Karpas-422 (cell line): ENCODE measurements at regions not wholly inside any gene's neighbourhood (a gene's known extent, or its start where the extent isn't known, plus 50 kb on each side); places are given as distances from the start of the nearest gene placed in this dataset.

ENCODE experiments used
- DNase-seq: peaks from one replicate; pipeline ENCODE4 v3.0.0-alpha.2; 2015
- H2AFZ ChIP-seq: fragments of 200-600 bp; sonication (generic); 2 replicates; pipeline ENCODE4 v1.6.1; 2014; ENCODE audit warnings: antibody characterized with exemption, low read length, mixed read lengths
- H3K27ac ChIP-seq: fragments of 200-600 bp; sonication (generic); 2 replicates; pipeline ENCODE4 v1.5.1; 2014; ENCODE audit warnings: mild to moderate bottlenecking, low read length, moderate library complexity
- H3K27me3 ChIP-seq: fragments of 200-600 bp; sonication (generic); 2 replicates; pipeline ENCODE4 v1.6.1; 2014; ENCODE audit warnings: low read length, mixed read lengths
- H3K36me3 ChIP-seq: fragments of 200-600 bp; sonication (generic); 2 replicates; pipeline ENCODE4 v1.6.1; 2014; ENCODE audit warnings: low read length, mixed read lengths; ENCODE audit not compliant: insufficient read depth
- H3K4me1 ChIP-seq: fragments of 200-600 bp; sonication (generic); 2 replicates; pipeline ENCODE4 v1.6.1; 2014; ENCODE audit warnings: mild to moderate bottlenecking, low read length, mixed read lengths
- H3K4me2 ChIP-seq: fragments of 200-600 bp; sonication (generic); 2 replicates; pipeline ENCODE4 v1.6.1; 2014; ENCODE audit warnings: low read length, low read depth, mild to moderate bottlenecking; ENCODE audit not compliant: poor library complexity, severe bottlenecking
- H3K4me3 ChIP-seq: fragments of 200-600 bp; sonication (generic); 2 replicates; pipeline ENCODE4 v1.5.1; 2014; ENCODE audit warnings: mild to moderate bottlenecking, antibody characterized with exemption, low read length, mixed read lengths
- H3K79me2 ChIP-seq: fragments of 200-600 bp; sonication (generic); 2 replicates; pipeline ENCODE4 v1.6.1; 2014; ENCODE audit warnings: mild to moderate bottlenecking, low read length, mixed read lengths
- H3K9ac ChIP-seq: fragments of 200-600 bp; sonication (generic); 2 replicates; pipeline ENCODE4 v1.6.0; 2014; ENCODE audit warnings: low read length
- H3K9me2 ChIP-seq: fragments of 200-600 bp; sonication (generic), shearing (Covaris generic); replicated peaks from 2 replicates; pipeline ENCODE4 v1.6.0; 2014; ENCODE audit warnings: mild to moderate bottlenecking, low read length, moderate library complexity; ENCODE audit not compliant: insufficient read depth
- H3K9me3 ChIP-seq: fragments of 300-700, 200-600 bp; sonication (generic); 2 replicates; pipeline ENCODE4 v1.6.1; 2014; ENCODE audit warnings: low read length, mixed read lengths
- H4K20me1 ChIP-seq: fragments of 200-600 bp; sonication (generic); 2 replicates; pipeline ENCODE4 v1.6.1; 2014; ENCODE audit warnings: mild to moderate bottlenecking, antibody characterized with exemption, low read length, low read depth; ENCODE audit not compliant: insufficient read depth

GRCh38 chr9:30299126-30299780 lies 2085.2 kb upstream of the ACO1 start:
- Histone ChIP-seq H3K4me1 (no peaks in the 10 kb centered on the region), H4K20me1 (no peaks in the 10 kb centered on the region), H3K9me2 (no peaks in the 10 kb centered on the region), H3K36me3 (no peaks in the 10 kb centered on the region), H3K9ac (no peak overlapping the region), H3K4me3 (no peak overlapping the region), H3K9me3 (peaks cover 4% of the 10 kb centered on the region), H3K27me3 (no peaks in the 10 kb centered on the region), H3K27ac (no peak overlapping the region), H3K4me2 (no peak overlapping the region), H2AFZ (no peak overlapping the region), H3K79me2 (no peaks in the 10 kb centered on the region)
- DNase-seq, result no peak

GRCh38 chr9:30301271-30301963 lies 2083.0 kb upstream of the ACO1 start:
- Histone ChIP-seq H3K9me2 (no peaks in the 10 kb centered on the region), H3K27me3 (no peaks in the 10 kb centered on the region), H3K36me3 (no peaks in the 10 kb centered on the region), H3K4me1 (no peaks in the 10 kb centered on the region), H4K20me1 (no peaks in the 10 kb centered on the region), H3K9ac (no peak overlapping the region), H3K9me3 (peaks cover 12% of the 10 kb centered on the region), H3K27ac (no peak overlapping the region), H3K79me2 (no peaks in the 10 kb centered on the region), H3K4me2 (no peak overlapping the region), H3K4me3 (no peak overlapping the region), H2AFZ (no peak overlapping the region)
- DNase-seq, result no peak

- H2AFZ ChIP-seq, result no peak overlapping the region
- H3K9ac ChIP-seq, result no peak overlapping the region
- H3K4me1 ChIP-seq, result no peaks in the 10 kb centered on the region
- no peak for DNase-seq
- no peaks in the 10 kb centered on the region for H3K36me3 ChIP-seq
- H3K4me3 ChIP-seq, result no peak overlapping the region
- no peaks in the 10 kb centered on the region for H3K27me3 ChIP-seq
- H3K9me2 ChIP-seq, result no peaks in the 10 kb centered on the region
- peaks cover 21% of the 10 kb centered on the region for H3K9me3 ChIP-seq
- H3K27ac ChIP-seq, result no peak overlapping the region
- H3K4me2 ChIP-seq, result no peak overlapping the region
- no peaks in the 10 kb centered on the region for H3K79me2 ChIP-seq
- no peaks in the 10 kb centered on the region for H4K20me1 ChIP-seq
Measured at GRCh38 chr9:30310711-30311110, 2073.7 kb upstream of the ACO1 start.

GRCh38 chr9:30329431-30329830 lies 2055.0 kb upstream of the ACO1 start:
- no peaks in the 10 kb centered on the region for H3K79me2 ChIP-seq
- H3K4me3 ChIP-seq, result no peak overlapping the region
- no peaks in the 10 kb centered on the region for H3K36me3 ChIP-seq
- H3K27ac ChIP-seq, result no peak overlapping the region
- DNase-seq, result no peak
- H3K9me2 ChIP-seq, result no peaks in the 10 kb centered on the region
- H3K9me3 ChIP-seq, result peaks cover 24% of the 10 kb centered on the region
- no peak overlapping the region for H3K4me2 ChIP-seq
- no peak overlapping the region for H2AFZ ChIP-seq
- no peaks in the 10 kb centered on the region for H3K4me1 ChIP-seq
- no peaks in the 10 kb centered on the region for H3K27me3 ChIP-seq
- H4K20me1 ChIP-seq, result no peaks in the 10 kb centered on the region
- H3K9ac ChIP-seq, result no peak overlapping the region

- DNase-seq, result no peak
- no peak overlapping the region for H2AFZ ChIP-seq
- H3K4me3 ChIP-seq, result no peak overlapping the region
- H3K4me1 ChIP-seq, result no peaks in the 10 kb centered on the region
- no peak overlapping the region for H3K9ac ChIP-seq
- no peaks in the 10 kb centered on the region for H3K9me2 ChIP-seq
- no peaks in the 10 kb centered on the region for H4K20me1 ChIP-seq
- H3K79me2 ChIP-seq, result no peaks in the 10 kb centered on the region
- no peaks in the 10 kb centered on the region for H3K36me3 ChIP-seq
- H3K27me3 ChIP-seq, result no peaks in the 10 kb centered on the region
- H3K4me2 ChIP-seq, result no peak overlapping the region
- H3K27ac ChIP-seq, result no peak overlapping the region
- H3K9me3 ChIP-seq, result peaks cover 28% of the 10 kb centered on the region
Measured at GRCh38 chr9:30348904-30349303, 2035.5 kb upstream of the ACO1 start.

GRCh38 chr9:30349526-30350513 lies 2034.6 kb upstream of the ACO1 start:
- no peak for DNase-seq
- H2AFZ ChIP-seq, result no peak overlapping the region
- H3K27me3 ChIP-seq, result no peaks in the 10 kb centered on the region
- peaks cover 24% of the 10 kb centered on the region for H3K9me3 ChIP-seq
- H3K4me1 ChIP-seq, result no peaks in the 10 kb centered on the region
- H3K9me2 ChIP-seq, result no peaks in the 10 kb centered on the region
- H4K20me1 ChIP-seq, result no peaks in the 10 kb centered on the region
- H3K4me2 ChIP-seq, result no peak overlapping the region
- H3K36me3 ChIP-seq, result no peaks in the 10 kb centered on the region
- H3K27ac ChIP-seq, result no peak overlapping the region
- no peaks in the 10 kb centered on the region for H3K79me2 ChIP-seq
- no peak overlapping the region for H3K9ac ChIP-seq
- H3K4me3 ChIP-seq, result no peak overlapping the region

- no peaks in the 10 kb centered on the region for H3K79me2 ChIP-seq
- H3K4me3 ChIP-seq, result no peak overlapping the region
- H3K9ac ChIP-seq, result no peak overlapping the region
- no peaks in the 10 kb centered on the region for H3K36me3 ChIP-seq
- no peaks in the 10 kb centered on the region for H3K27me3 ChIP-seq
- H2AFZ ChIP-seq, result no peak overlapping the region
- no peaks in the 10 kb centered on the region for H3K4me1 ChIP-seq
- no peak for DNase-seq
- no peaks in the 10 kb centered on the region for H3K9me2 ChIP-seq
- H3K4me2 ChIP-seq, result no peak overlapping the region
- H4K20me1 ChIP-seq, result no peaks in the 10 kb centered on the region
- no peak overlapping the region for H3K27ac ChIP-seq
- H3K9me3 ChIP-seq, result peaks cover 30% of the 10 kb centered on the region
Measured at GRCh38 chr9:30356221-30356620, 2028.2 kb upstream of the ACO1 start.

- no peak overlapping the region for H3K4me2 ChIP-seq
- H3K36me3 ChIP-seq, result no peaks in the 10 kb centered on the region
- H2AFZ ChIP-seq, result no peak overlapping the region
- no peak overlapping the region for H3K9ac ChIP-seq
- H3K4me3 ChIP-seq, result no peak overlapping the region
- DNase-seq, result no peak
- no peaks in the 10 kb centered on the region for H3K27me3 ChIP-seq
- no peaks in the 10 kb centered on the region for H4K20me1 ChIP-seq
- no peaks in the 10 kb centered on the region for H3K9me2 ChIP-seq
- no peaks in the 10 kb centered on the region for H3K4me1 ChIP-seq
- H3K9me3 ChIP-seq, result peaks cover 32% of the 10 kb centered on the region; the same call in 1 of the 2 replicates
- no peaks in the 10 kb centered on the region for H3K79me2 ChIP-seq
- H3K27ac ChIP-seq, result no peak overlapping the region
Measured at GRCh38 chr9:30362373-30362772, 2022.1 kb upstream of the ACO1 start.
